ENCODE measurements at regions not wholly inside any gene's neighbourhood (a gene's known extent, or its start where the extent isn't known, plus 50 kb on each side); places are given as distances from the start of the nearest gene placed in this dataset.
"Not testable (repeated sequence)": the region's sequence is repeated elsewhere in the genome, so short reads cannot be mapped to it uniquely, and the experiment has no call there.

DNA sequence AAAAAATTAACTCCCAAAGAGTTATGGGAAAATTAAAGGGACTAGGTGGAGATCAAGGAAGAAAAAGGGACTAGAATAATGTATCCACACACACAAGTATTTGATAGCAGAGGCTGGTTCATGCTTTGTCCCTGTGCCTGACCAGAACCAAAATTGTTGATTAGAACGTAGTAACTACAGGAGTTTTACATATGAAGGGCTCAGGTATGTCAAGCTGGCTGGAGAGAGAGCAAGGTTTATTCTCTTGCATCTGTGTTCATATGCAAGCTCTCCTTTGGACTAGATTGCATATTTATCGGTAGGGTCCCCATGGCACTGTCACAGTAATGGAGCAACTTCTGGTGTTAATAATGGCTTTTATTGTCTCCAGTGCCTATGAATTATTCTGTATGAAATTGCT is 239.9 kb upstream of the TRPM3 start:
- DNase-seq = no peak

GRCh38 chr9:71357346-71357745 is 235.9 kb upstream of the TRPM3 start:
- no peak for DNase-seq

- DNase-seq = no peak
These were observed 234.5 kb upstream of the TRPM3 start for GRCh38 chr9:71355884-71356283.

DNA sequence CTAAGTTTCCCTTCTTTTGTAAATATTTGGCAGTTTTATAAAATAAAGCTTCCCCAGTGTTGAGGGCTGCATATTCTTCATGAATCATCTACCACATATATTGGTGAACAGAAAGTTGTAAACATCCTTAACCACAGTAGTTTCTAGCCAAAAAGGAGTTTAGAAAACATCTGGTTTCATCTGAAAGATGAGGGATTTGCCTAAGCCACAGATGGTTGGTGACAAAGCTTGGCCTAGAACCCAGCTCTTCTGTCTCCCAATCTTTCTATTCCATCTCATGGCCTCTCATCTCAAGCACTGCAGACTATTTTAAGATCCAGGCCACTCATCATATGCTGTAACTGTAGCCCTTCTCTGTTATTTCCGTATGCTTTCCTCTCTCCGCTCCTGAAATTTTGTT is 232.3 kb upstream of the TRPM3 start:
- no peak for DNase-seq

DNA sequence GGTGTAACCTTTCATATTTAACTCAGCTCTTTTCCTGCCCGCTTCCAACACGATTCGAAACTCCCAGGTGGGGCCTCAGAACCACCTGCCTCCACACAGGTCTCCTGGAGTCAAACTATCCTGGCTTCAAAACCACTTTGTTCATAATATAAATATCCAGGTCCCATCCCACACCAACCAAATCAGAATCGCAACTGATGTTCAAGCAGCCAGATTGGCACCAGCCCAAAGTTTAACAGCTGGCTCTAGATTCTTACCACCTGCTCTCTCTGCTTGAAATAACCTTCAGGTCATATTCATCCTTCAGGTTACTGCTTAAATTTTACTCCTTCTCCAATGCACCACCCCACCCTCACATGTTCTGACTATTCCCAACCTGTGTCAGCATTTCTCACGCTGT is 231.4 kb upstream of the TRPM3 start:
- DNase-seq = no peak

DNA sequence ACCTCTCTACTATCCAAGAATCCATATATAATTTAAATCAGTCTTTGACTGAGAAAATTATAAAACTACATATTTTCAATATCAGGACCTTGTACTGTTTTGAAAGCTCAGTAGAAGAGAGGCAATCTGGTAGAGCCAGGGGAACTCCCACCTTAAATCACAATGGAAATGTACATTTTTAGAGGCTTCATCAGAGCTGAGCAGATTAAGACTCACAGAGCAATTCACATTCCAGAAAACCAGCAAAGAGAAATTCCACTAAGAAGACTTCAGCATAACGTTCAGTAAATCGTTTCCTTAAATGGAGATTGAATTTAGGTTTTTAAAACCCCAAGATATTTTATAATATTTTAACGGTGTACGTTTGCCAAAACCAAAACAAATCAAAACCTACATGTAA is 227.8 kb upstream of the TRPM3 start:
- DNase-seq = no peak

GRCh38 chr9:71333321-71333720 is 211.9 kb upstream of the TRPM3 start:
- no peak for DNase-seq

- DNase-seq = no peak
These were observed 210.2 kb upstream of the TRPM3 start for GRCh38 chr9:71331603-71332002.

DNA sequence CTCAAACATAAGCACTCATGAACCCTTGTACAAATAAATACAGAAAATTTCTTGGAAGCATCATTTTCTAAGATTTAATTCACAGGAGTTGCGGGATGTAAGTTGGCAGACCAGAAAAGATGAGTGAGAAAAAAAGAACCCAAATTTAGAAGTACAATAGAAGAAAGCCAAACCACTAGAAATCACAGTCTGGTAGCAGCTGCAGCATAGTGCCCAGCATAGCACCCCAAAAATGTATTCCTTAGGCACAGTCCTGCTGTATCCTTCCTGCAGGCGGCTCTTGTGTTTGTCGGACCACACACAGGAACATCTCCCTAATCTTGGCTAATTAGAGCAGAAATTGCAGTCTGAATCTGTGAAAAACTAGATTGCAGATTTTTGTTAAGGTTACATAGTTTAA is 208.5 kb upstream of the TRPM3 start:
- no peak for DNase-seq

DNA sequence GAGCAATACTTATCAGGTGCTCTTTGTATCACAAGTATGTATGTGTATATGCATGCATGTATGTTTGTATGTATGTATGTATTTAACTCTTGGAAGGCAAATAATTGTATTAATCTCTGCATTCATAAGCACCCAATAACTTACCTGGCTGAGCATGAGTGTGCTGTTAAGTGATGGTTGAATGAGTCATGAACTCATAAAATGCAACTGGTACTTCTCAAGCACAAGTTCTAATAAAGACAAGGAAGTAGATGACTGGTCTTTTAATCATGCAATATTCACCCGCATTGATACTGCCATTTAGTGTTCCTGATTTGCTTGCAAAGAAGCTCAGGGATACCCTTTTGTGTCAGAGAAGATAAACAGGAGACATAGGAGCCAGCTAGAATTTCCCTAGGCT is 204.9 kb upstream of the TRPM3 start:
- no peak for DNase-seq

- DNase-seq = no peak
These were observed 201.9 kb upstream of the TRPM3 start for GRCh38 chr9:71323357-71323756.

- no peak for DNase-seq
These were observed 200.9 kb upstream of the TRPM3 start for GRCh38 chr9:71322311-71322710.

GRCh38 chr9:71308454-71308853 is 187.0 kb upstream of the TRPM3 start:
- DNase-seq = no peak

GRCh38 chr9:71306134-71306533 is 184.7 kb upstream of the TRPM3 start:
- DNase-seq = no peak

GRCh38 chr9:71303351-71303750 is 181.9 kb upstream of the TRPM3 start:
- DNase-seq = no peak

- no peak for DNase-seq
These were observed 181.4 kb upstream of the TRPM3 start for GRCh38 chr9:71302776-71303175.

DNA sequence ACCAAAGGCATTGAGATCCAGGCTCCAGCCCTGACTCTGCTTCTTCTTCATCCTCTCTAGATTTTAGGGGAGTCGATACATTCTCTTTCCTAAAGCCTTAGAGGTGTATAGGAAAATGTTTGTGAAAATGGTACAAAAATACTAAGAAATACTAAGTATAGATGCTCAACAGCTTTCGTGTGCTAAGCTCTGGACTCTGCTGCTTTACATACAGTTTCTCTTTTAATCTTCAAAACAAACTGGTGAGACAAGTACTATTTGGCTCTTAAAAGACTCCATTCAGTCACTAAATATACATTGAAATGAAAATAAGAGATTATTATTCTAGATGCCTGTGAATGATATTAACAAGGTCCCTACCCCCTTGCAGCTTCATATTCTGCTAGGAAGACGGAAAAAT is 174.5 kb upstream of the TRPM3 start:
- DNase-seq = no peak

DNA sequence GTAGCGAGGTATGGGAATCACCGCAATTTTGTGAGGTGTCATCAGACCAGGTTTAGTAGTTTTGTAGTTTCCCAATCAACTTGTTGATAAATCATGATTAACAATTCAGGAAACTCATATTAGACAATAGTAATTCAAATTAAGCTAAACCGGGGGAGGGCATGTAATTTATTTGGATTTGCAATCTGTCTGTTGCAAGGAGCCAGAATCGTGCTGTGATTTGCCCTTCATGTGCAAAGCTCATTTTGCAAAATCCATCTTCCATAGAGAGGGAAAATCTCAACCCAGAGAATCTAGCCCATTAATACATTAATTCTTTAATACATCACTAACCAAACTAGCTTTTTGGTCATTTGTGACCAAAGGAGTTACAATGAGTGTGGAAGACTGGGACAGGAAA is 164.7 kb upstream of the TRPM3 start:
- DNase-seq = no peak

DNA sequence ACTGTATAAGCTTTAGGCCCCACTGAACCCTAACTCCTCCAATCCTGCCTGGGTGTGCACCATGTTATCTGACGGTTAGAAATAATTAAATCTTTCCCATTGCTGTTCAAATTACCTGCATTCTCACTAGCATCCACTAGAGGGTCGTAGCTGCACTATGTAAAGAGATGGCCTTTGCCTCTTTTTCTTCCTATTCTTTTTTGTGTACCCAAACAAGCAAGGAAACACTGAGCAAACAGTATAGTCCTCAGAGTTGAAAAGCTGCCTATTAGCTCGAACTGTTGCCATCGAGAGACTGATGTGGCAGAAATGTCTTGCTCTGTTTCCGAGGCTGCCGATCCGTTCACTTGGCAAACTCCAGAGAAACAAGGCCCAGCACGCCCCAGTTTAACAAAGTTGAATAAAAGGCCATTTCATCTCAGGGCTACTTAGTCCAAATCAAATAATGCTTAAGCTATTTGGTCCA is 163.8 kb upstream of the TRPM3 start:
- DNase-seq = peak; percentile 81

GRCh38 chr9:71282116-71282515 is 160.7 kb upstream of the TRPM3 start:
- DNase-seq = not testable (repeated sequence)

DNA sequence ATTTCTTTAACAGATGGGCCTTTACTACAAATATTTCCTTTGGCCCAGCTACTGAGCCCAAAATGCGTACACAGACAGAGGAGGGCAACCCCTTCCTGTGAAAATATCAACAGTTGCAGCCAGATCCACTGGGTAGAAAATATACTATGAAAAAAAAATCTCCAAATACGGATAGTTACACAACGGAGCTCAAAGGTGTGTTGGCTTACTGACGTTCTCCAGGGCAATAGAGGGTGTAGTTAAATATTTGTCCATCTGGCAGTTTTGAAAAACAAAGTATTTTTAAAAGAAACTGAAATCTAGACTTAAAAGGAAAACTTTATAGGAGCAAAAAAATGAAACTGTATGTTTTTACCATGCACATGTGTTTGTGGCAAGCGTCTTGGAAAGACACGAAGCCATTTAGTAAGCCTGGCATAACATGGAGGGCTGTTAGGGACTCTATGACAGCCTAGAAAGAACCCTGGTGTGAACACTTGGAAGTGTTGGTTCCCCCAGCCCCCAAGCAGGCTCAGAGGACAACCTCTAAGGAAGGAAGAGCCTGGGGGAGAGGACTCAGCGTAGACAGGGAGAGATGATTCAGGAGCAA is 157.8 kb upstream of the TRPM3 start:
- DNase-seq = no peak

DNA sequence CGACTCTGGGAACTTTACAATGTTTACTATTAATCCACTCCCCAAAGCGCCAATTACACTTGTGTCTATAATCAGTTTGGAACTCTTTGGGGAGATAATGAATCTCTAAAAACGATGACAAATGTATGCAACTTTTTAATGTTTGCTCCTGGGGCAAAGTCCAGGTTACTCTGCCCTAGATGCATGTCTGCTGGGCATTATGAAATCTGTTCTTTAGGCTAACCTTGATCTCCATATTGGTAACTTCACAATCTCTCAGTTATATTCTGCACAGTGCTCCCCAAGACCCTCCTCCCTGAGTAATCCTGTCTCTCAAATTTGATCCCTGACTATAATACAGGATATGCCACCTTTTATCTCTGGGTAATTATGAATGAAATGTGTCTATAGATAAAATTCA is 152.2 kb upstream of the TRPM3 start:
- DNase-seq = no peak

DNA sequence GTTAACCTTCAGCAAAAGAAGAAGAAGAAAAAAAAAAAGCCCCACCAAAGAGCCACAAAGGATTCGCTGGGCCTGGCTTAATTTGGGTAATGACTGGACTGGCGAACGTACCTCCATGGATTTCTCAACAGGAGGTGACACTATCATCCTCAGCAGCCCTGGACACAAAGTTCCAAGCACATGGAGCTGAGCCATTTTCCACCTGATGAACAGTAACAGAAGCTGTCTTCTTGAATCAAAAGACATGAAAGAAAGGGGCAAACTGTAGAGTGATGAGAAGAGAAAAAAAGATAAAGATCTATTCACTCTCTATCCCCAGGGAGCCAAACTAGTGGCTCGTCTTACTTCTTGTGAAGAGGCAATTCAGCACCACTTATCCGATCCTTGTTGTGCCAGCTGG is 150.2 kb upstream of the TRPM3 start:
- no peak for DNase-seq

GRCh38 chr9:71270554-71270953 is 149.1 kb upstream of the TRPM3 start:
- no peak for DNase-seq

- DNase-seq = no peak
These were observed 148.4 kb upstream of the TRPM3 start for GRCh38 chr9:71269859-71270258.

Data from NCI-H510A treated with DMSO at 0.1 percent for 48 hours (cell line).